ENCODE measurements at regions not wholly inside any gene's neighbourhood (a gene's known extent, or its start where the extent isn't known, plus 50 kb on each side); places are given as distances from the start of the nearest gene placed in this dataset.
"Not testable (repeated sequence)": the region's sequence is repeated elsewhere in the genome, so short reads cannot be mapped to it uniquely, and the experiment has no call there.

DNA sequence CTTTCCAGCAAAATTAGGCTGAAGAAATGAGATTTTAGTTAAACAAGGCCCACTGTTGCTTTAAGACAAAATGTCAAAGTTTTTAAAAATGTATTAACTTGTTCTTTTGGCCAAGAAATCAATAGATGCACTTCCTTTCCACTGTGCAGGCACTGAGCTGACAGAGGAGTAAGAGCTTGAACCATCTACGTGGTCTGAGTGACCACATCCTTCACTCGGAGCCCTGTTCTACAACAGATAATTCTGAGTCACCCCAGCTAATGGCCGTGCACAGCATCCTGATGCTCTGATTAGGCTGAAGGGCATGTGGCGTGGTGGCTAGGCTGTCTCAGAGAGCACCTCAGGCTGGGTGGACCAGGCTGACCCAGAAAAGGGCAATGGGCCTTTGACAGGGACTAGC is 107.9 kb downstream of the POTEC start:
- TF ChIP-seq, protein P1, sequence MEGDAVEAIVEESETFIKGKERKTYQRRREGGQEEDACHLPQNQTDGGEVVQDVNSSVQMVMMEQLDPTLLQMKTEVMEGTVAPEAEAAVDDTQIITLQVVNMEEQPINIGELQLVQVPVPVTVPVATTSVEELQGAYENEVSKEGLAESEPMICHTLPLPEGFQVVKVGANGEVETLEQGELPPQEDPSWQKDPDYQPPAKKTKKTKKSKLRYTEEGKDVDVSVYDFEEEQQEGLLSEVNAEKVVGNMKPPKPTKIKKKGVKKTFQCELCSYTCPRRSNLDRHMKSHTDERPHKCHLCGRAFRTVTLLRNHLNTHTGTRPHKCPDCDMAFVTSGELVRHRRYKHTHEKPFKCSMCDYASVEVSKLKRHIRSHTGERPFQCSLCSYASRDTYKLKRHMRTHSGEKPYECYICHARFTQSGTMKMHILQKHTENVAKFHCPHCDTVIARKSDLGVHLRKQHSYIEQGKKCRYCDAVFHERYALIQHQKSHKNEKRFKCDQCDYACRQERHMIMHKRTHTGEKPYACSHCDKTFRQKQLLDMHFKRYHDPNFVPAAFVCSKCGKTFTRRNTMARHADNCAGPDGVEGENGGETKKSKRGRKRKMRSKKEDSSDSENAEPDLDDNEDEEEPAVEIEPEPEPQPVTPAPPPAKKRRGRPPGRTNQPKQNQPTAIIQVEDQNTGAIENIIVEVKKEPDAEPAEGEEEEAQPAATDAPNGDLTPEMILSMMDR (conservative IDR thresholded peaks at IDR 0.05; ENCODE audit: low read depth, low read length): not testable (repeated sequence)
- not testable (repeated sequence) for TF ChIP-seq EZH2phosphoT487 (IDR thresholded peaks at IDR 0.05; ENCODE audit: borderline replicate concordance, low read length)
